ENCODE measurements at regions not wholly inside any gene's neighbourhood (a gene's known extent, or its start where the extent isn't known, plus 50 kb on each side); places are given as distances from the start of the nearest gene placed in this dataset.

- H3K79me2 ChIP-seq (ENCODE audit: low read depth), result no peaks in the 10 kb centered on the region
- Mint-ChIP-seq H3K4me1 (no peaks in the 10 kb centered on the region), H3K9me3 (no peaks in the 10 kb centered on the region), H3K4me3 (no peak overlapping the region), H3K27me3 (ENCODE audit: insufficient read depth, low read depth) (peaks cover 3% of the 10 kb centered on the region), H3K27ac (no peak overlapping the region), H3K36me3 (no peaks in the 10 kb centered on the region)
- no peaks in the 10 kb centered on the region for H3K9me3 ChIP-seq (ENCODE audit: low read depth)
- no peak overlapping the region for H2AFZ ChIP-seq (replicated peaks)
- no peak for DNase-seq (ENCODE audit: low spot score)
- H3K9ac ChIP-seq, result no peak overlapping the region
- H3K4me2 ChIP-seq, result no peak overlapping the region
- H3K27me3 ChIP-seq, result no peaks in the 10 kb centered on the region
- no peaks in the 10 kb centered on the region for H3K4me1 ChIP-seq
- H3F3A ChIP-seq (ENCODE audit: low read depth), result no peaks in the 10 kb centered on the region
- H3K27ac ChIP-seq, result no peak overlapping the region
- H4K20me1 ChIP-seq (ENCODE audit: low read depth), result no peaks in the 10 kb centered on the region
- no peak overlapping the region for H3K4me3 ChIP-seq
- H3K36me3 ChIP-seq, result no peaks in the 10 kb centered on the region
- TF ChIP-seq EZH2phosphoT487 (IDR thresholded peaks at IDR 0.05), result no peak
- no peak for TF ChIP-seq EZH2 (IDR thresholded peaks at IDR 0.05)
Measured at GRCh38 chr11:114914231-114915005, 236.1 kb downstream of the NXPE2 start.

GRCh38 chr11:114915871-114916805 lies 237.8 kb downstream of the NXPE2 start:
- Histone ChIP-seq H3K9me3 (ENCODE audit: low read depth) (no peaks in the 10 kb centered on the region), H3K4me1 (no peaks in the 10 kb centered on the region), H2AFZ (replicated peaks) (no peak overlapping the region), H3K27ac (no peak overlapping the region), H3K9ac (no peak overlapping the region), H3K79me2 (ENCODE audit: low read depth) (no peaks in the 10 kb centered on the region), H3F3A (ENCODE audit: low read depth) (no peaks in the 10 kb centered on the region), H3K36me3 (no peaks in the 10 kb centered on the region), H4K20me1 (ENCODE audit: low read depth) (no peaks in the 10 kb centered on the region), H3K4me2 (no peak overlapping the region), H3K27me3 (no peaks in the 10 kb centered on the region), H3K4me3 (no peak overlapping the region)
- Mint-ChIP-seq H3K36me3 (no peaks in the 10 kb centered on the region), H3K9me3 (no peaks in the 10 kb centered on the region), H3K27ac (no peak overlapping the region), H3K4me3 (no peak overlapping the region), H3K4me1 (no peaks in the 10 kb centered on the region), H3K27me3 (ENCODE audit: insufficient read depth, low read depth) (peaks cover 2% of the 10 kb centered on the region)
- no peak for DNase-seq (ENCODE audit: low spot score)
- TF ChIP-seq EZH2 (IDR thresholded peaks at IDR 0.05) (no peak), EZH2phosphoT487 (IDR thresholded peaks at IDR 0.05) (no peak)

GRCh38 chr11:114918286-114918685 lies 240.0 kb downstream of the NXPE2 start:
- no peak overlapping the region for H3K9ac ChIP-seq
- no peaks in the 10 kb centered on the region for H3K4me1 Mint-ChIP-seq
- TF ChIP-seq, protein P1, sequence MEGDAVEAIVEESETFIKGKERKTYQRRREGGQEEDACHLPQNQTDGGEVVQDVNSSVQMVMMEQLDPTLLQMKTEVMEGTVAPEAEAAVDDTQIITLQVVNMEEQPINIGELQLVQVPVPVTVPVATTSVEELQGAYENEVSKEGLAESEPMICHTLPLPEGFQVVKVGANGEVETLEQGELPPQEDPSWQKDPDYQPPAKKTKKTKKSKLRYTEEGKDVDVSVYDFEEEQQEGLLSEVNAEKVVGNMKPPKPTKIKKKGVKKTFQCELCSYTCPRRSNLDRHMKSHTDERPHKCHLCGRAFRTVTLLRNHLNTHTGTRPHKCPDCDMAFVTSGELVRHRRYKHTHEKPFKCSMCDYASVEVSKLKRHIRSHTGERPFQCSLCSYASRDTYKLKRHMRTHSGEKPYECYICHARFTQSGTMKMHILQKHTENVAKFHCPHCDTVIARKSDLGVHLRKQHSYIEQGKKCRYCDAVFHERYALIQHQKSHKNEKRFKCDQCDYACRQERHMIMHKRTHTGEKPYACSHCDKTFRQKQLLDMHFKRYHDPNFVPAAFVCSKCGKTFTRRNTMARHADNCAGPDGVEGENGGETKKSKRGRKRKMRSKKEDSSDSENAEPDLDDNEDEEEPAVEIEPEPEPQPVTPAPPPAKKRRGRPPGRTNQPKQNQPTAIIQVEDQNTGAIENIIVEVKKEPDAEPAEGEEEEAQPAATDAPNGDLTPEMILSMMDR (IDR thresholded peaks at IDR 0.05), result no peak
- TF ChIP-seq EZH2phosphoT487 (IDR thresholded peaks at IDR 0.05) (no peak), EZH2 (IDR thresholded peaks at IDR 0.05) (no peak)

GRCh38 chr11:114921697-114922096 lies 243.4 kb downstream of the NXPE2 start:
- Histone ChIP-seq H3K4me1 (no peaks in the 10 kb centered on the region), H3K27me3 (no peaks in the 10 kb centered on the region), H3K79me2 (ENCODE audit: low read depth) (no peaks in the 10 kb centered on the region), H3K4me3 (no peak overlapping the region), H3K36me3 (no peaks in the 10 kb centered on the region), H3K27ac (no peak overlapping the region), H3K4me2 (no peak overlapping the region), H3F3A (ENCODE audit: low read depth) (no peaks in the 10 kb centered on the region), H4K20me1 (ENCODE audit: low read depth) (no peaks in the 10 kb centered on the region), H3K9me3 (ENCODE audit: low read depth) (no peaks in the 10 kb centered on the region), H2AFZ (replicated peaks) (no peak overlapping the region), H3K9ac (no peak overlapping the region)
- no peak overlapping the region for H3K4me3 Mint-ChIP-seq
- H3K27me3 Mint-ChIP-seq (ENCODE audit: insufficient read depth, low read depth), result no peaks in the 10 kb centered on the region
- H3K36me3 Mint-ChIP-seq, result no peaks in the 10 kb centered on the region
- H3K27ac Mint-ChIP-seq, result no peak overlapping the region
- no peak for DNase-seq (ENCODE audit: low spot score)
- H3K4me1 Mint-ChIP-seq, result no peaks in the 10 kb centered on the region
- no peak for TF ChIP-seq EZH2 (IDR thresholded peaks at IDR 0.05)
- TF ChIP-seq, protein P1 (IDR thresholded peaks at IDR 0.05), result no peak
- TF ChIP-seq EZH2phosphoT487 (IDR thresholded peaks at IDR 0.05), result no peak
- H3K9me3 Mint-ChIP-seq, result no peaks in the 10 kb centered on the region

More at GRCh38 chr11:114918286-114918685, 240.0 kb downstream of the NXPE2 start:
- H3K27me3 Mint-ChIP-seq (ENCODE audit: insufficient read depth, low read depth), result peaks cover 2% of the 10 kb centered on the region
- H3K4me1 ChIP-seq, result no peaks in the 10 kb centered on the region
- H3K4me3 ChIP-seq, result no peak overlapping the region
- no peak overlapping the region for H2AFZ ChIP-seq (replicated peaks)
- no peaks in the 10 kb centered on the region for H3K36me3 ChIP-seq
- no peak overlapping the region for H3K27ac Mint-ChIP-seq
- no peak overlapping the region for H3K4me3 Mint-ChIP-seq
- no peak for DNase-seq (ENCODE audit: low spot score)
- no peak overlapping the region for H3K4me2 ChIP-seq
- H3K79me2 ChIP-seq (ENCODE audit: low read depth), result no peaks in the 10 kb centered on the region
- no peaks in the 10 kb centered on the region for H3K9me3 Mint-ChIP-seq
- no peaks in the 10 kb centered on the region for H3F3A ChIP-seq (ENCODE audit: low read depth)
- no peaks in the 10 kb centered on the region for H3K36me3 Mint-ChIP-seq
- no peak overlapping the region for H3K27ac ChIP-seq
- no peaks in the 10 kb centered on the region for H4K20me1 ChIP-seq (ENCODE audit: low read depth)
- no peaks in the 10 kb centered on the region for H3K9me3 ChIP-seq (ENCODE audit: low read depth)
- no peaks in the 10 kb centered on the region for H3K27me3 ChIP-seq

Data from neural progenitor cell (in vitro differentiated cells).